SU-DHL-6 (cell line): ENCODE measurements at regions not wholly inside any gene's neighbourhood (a gene's known extent, or its start where the extent isn't known, plus 50 kb on each side); places are given as distances from the start of the nearest gene placed in this dataset.

Source experiments
- H2AFZ ChIP-seq: fragments of 200-600 bp; sonication (generic); 2 replicates; pipeline ENCODE4 v1.6.1; 2014; ENCODE audit warnings: low read depth, mild to moderate bottlenecking, moderate library complexity, mixed read lengths, antibody characterized with exemption, low read length; ENCODE audit not compliant: severe bottlenecking
- H3F3A ChIP-seq: fragments of 200-600 bp; shearing (Covaris generic); 2 replicates; pipeline ENCODE4 v1.6.0; 2016; ENCODE audit warnings: antibody characterized with exemption, mild to moderate bottlenecking; ENCODE audit not compliant: insufficient read depth
- H3K27ac ChIP-seq: fragments of 200-600 bp; sonication (generic); 2 replicates; pipeline ENCODE4 v1.5.1; 2016; ENCODE audit warnings: low read depth, mild to moderate bottlenecking, low read length, moderate library complexity, mixed read lengths
- H3K27me3 ChIP-seq: fragments of 200-600 bp; sonication (generic), shearing (Covaris generic); 2 replicates; pipeline ENCODE4 v1.6.0; 2014; ENCODE audit warnings: mild to moderate bottlenecking, low read length
- H3K36me3 ChIP-seq: fragments of 200-600 bp; sonication (generic); 2 replicates; pipeline ENCODE4 v1.6.1; 2014; ENCODE audit warnings: mild to moderate bottlenecking, low read length, mixed read lengths
- H3K4me2 ChIP-seq: fragments of 300-600, 200-600 bp; shearing (Covaris generic), sonication (generic); 2 replicates; pipeline ENCODE4 v1.6.0; 2014; ENCODE audit warnings: low read length, low read depth, mild to moderate bottlenecking; ENCODE audit not compliant: poor library complexity, severe bottlenecking
- H3K4me3 ChIP-seq: fragments of 200-600 bp; sonication (generic); 2 replicates; pipeline ENCODE4 v1.5.1; 2014; ENCODE audit warnings: antibody characterized with exemption, low read length, mild to moderate bottlenecking, mixed read lengths; ENCODE audit not compliant: insufficient read depth, poor library complexity, severe bottlenecking
- H3K79me2 ChIP-seq: fragments of 200-600 bp; sonication (generic); 2 replicates; pipeline ENCODE4 v1.6.1; 2014; ENCODE audit warnings: mild to moderate bottlenecking, low read length, moderate library complexity; ENCODE audit not compliant: insufficient read depth
- H3K9ac ChIP-seq: fragments of 200-600 bp; sonication (generic); 2 replicates; pipeline ENCODE4 v1.7.0; 2014; ENCODE audit warnings: mild to moderate bottlenecking, low read length
- H3K9me2 ChIP-seq: fragments of 200-600 bp; sonication (generic); replicated peaks from 2 replicates; pipeline ENCODE4 v1.6.1; 2014; ENCODE audit warnings: low read length; ENCODE audit not compliant: insufficient read depth
- H3K9me3 ChIP-seq: fragments of 200-600 bp; sonication (generic); 2 replicates; pipeline ENCODE4 v1.6.1; 2014; ENCODE audit warnings: low read length, mixed read lengths; ENCODE audit not compliant: insufficient read depth
- H4K20me1 ChIP-seq: fragments of 200-600 bp; sonication (generic); 2 replicates; pipeline ENCODE4 v1.6.1; 2014; ENCODE audit warnings: low read depth, mild to moderate bottlenecking, antibody characterized with exemption, low read length, moderate library complexity, mixed read lengths
- EZH2phosphoT487 ChIP-seq: fragments of 200-600 bp; sonication (generic), shearing (Covaris generic); conservative IDR thresholded peaks from 2 replicates; pipeline ENCODE4 v1.6.1; 2018; ENCODE audit warnings: mild to moderate bottlenecking, antibody characterized with exemption, low read length, moderate library complexity, mixed read lengths
- TF ChIP-seq, protein P1 (sequence below): fragments of 200-600 bp; sonication (generic); IDR thresholded peaks from one replicate; pipeline ENCODE4 v1.5.1; 2017; ENCODE audit warnings: antibody characterized with exemption, mild to moderate bottlenecking, low read length, moderate library complexity; ENCODE audit not compliant: insufficient read depth, poor library complexity, severe bottlenecking

DNA sequence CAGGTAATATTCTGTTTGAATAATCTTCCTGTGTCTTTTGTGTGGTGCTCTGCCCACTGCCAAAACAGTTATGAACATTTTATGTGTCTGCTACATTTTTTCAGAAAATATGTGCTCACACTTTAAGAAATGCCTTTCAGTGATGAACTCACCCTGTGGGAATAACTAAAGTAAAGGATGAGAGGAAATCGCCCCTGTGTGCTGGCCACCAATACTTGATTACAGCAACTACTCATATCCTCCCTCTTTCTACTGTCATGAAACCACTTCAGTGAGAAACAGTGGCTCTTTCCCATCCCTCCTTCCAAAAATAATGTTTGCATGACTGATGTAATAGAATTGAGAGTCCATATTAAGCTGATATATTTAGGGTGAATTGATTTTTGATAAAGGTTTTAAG lies 900.9 kb downstream of the RAB28 start:
- H3K27ac ChIP-seq = no peak overlapping the region
- no peaks in the 10 kb centered on the region for H3F3A ChIP-seq
- TF ChIP-seq, protein P1, sequence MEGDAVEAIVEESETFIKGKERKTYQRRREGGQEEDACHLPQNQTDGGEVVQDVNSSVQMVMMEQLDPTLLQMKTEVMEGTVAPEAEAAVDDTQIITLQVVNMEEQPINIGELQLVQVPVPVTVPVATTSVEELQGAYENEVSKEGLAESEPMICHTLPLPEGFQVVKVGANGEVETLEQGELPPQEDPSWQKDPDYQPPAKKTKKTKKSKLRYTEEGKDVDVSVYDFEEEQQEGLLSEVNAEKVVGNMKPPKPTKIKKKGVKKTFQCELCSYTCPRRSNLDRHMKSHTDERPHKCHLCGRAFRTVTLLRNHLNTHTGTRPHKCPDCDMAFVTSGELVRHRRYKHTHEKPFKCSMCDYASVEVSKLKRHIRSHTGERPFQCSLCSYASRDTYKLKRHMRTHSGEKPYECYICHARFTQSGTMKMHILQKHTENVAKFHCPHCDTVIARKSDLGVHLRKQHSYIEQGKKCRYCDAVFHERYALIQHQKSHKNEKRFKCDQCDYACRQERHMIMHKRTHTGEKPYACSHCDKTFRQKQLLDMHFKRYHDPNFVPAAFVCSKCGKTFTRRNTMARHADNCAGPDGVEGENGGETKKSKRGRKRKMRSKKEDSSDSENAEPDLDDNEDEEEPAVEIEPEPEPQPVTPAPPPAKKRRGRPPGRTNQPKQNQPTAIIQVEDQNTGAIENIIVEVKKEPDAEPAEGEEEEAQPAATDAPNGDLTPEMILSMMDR = no peak
- no peak for TF ChIP-seq EZH2phosphoT487

DNA sequence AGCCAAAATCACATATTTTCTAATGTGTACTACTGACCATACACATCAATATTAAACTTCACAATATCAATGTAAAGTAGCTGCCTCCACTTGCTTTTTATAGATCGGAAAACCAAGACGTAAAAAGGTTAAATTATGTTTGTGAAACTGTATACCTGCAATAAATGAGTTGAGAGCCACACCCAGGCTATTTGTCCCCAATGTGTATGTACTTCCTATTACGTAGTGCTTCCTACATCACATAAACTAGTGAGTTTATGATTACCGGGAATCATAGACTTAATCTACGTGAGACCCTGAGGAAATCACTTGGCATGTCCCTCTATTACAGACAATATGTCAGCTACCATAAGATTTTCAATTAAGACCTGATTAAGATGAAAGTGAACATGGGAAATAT lies 903.4 kb downstream of the RAB28 start:
- H3K4me2 ChIP-seq = no peak overlapping the region
- no peaks in the 10 kb centered on the region for H3F3A ChIP-seq
- TF ChIP-seq, protein P1 = no peak
- TF ChIP-seq EZH2phosphoT487 = no peak
- H3K27ac ChIP-seq = no peak overlapping the region
- H3K36me3 ChIP-seq = no peaks in the 10 kb centered on the region
- no peak overlapping the region for H3K9ac ChIP-seq
- no peaks in the 10 kb centered on the region for H3K27me3 ChIP-seq
- H2AFZ ChIP-seq = no peak overlapping the region
- H3K4me3 ChIP-seq = no peak overlapping the region
- no peaks in the 10 kb centered on the region for H3K79me2 ChIP-seq
- no peaks in the 10 kb centered on the region for H3K9me2 ChIP-seq
- no peaks in the 10 kb centered on the region for H3K9me3 ChIP-seq
- no peaks in the 10 kb centered on the region for H4K20me1 ChIP-seq

More for the DNA sequence above, 900.9 kb downstream of the RAB28 start:
- Histone ChIP-seq H3K4me3 (no peak overlapping the region), H3K79me2 (no peaks in the 10 kb centered on the region), H3K9me2 (no peaks in the 10 kb centered on the region), H2AFZ (no peak overlapping the region), H3K4me2 (no peak overlapping the region), H4K20me1 (no peaks in the 10 kb centered on the region), H3K36me3 (no peaks in the 10 kb centered on the region), H3K27me3 (no peaks in the 10 kb centered on the region), H3K9me3 (no peaks in the 10 kb centered on the region), H3K9ac (no peak overlapping the region)

DNA sequence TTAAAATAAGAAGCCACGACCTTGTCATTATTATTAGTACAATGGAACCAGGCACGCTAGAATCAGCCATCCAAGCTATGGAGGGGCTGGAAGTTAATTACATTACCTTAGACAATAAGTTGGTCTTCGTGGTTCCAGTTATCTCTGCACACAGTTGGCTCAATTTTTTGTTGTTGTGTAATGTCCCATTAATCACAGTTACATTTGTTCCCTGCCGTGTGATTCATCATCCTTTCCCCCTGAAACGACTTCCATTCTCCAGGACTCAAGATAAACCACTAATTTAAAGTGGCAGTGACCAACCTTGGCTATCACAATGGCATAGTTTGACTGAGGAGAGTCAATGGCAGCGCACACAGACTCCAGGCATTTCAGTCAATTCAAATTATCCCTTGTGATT lies 905.0 kb downstream of the RAB28 start:
- Histone ChIP-seq H3K27ac (no peak overlapping the region), H3K9me2 (no peaks in the 10 kb centered on the region), H2AFZ (no peak overlapping the region), H3F3A (no peaks in the 10 kb centered on the region), H3K4me3 (no peak overlapping the region), H4K20me1 (no peaks in the 10 kb centered on the region), H3K9me3 (no peaks in the 10 kb centered on the region), H3K9ac (no peak overlapping the region), H3K36me3 (no peaks in the 10 kb centered on the region), H3K27me3 (no peaks in the 10 kb centered on the region), H3K4me2 (no peak overlapping the region), H3K79me2 (no peaks in the 10 kb centered on the region)
- TF ChIP-seq EZH2phosphoT487 = no peak

DNA sequence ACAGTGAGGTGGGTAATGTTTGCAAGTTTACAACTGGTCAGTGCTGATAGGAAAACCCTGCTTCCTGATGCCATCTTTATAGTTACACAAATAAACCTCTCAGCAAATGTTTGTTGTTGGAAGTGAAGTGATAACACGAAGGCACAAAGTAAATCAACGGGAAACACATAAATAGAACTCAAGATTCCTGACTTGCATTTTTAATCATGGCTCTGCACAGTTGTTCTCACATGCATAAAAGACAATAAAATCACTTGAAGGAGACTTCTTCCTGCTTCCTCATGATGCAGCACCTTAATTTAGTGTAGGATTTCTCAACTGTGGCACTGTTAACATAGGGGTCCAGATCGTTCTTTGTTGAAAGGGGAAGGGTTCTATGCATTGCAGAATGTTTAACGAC lies 907.7 kb downstream of the RAB28 start:
- Histone ChIP-seq H3K36me3 (no peaks in the 10 kb centered on the region), H4K20me1 (no peaks in the 10 kb centered on the region), H3K27ac (no peak overlapping the region), H3F3A (no peaks in the 10 kb centered on the region), H3K9me2 (no peaks in the 10 kb centered on the region), H3K9me3 (no peaks in the 10 kb centered on the region), H3K27me3 (no peaks in the 10 kb centered on the region), H3K79me2 (no peaks in the 10 kb centered on the region), H3K9ac (no peak overlapping the region), H3K4me2 (no peak overlapping the region), H3K4me3 (no peak overlapping the region), H2AFZ (no peak overlapping the region)
- TF ChIP-seq, protein P1 = no peak
- no peak for TF ChIP-seq EZH2phosphoT487
